22Rv1 (cell line): ENCODE measurements at regions not wholly inside any gene's neighbourhood (a gene's known extent, or its start where the extent isn't known, plus 50 kb on each side); places are given as distances from the start of the nearest gene placed in this dataset.

Source experiments
- H3K27ac ChIP-seq: fragments of 450-650 bp; 2 replicates; pipeline ENCODE4 v1.5.1; 2017
- CTCF ChIP-seq: fragments of 450-650 bp; IDR thresholded peaks from 2 replicates; pipeline ENCODE4 v1.5.1; 2017; ENCODE audit warnings: mild to moderate bottlenecking
- ZFX ChIP-seq: fragments of 450-650 bp; IDR thresholded peaks from 2 replicates; pipeline ENCODE4 v1.6.1; 2017; ENCODE audit warnings: antibody characterized with exemption, borderline replicate concordance

GRCh38 chr2:62439425-62439824, 66.6 kb downstream of the TMEM17 start:
- TF ChIP-seq ZFX (no peak), CTCF (no peak)
- H3K27ac ChIP-seq, result no peak overlapping the region

DNA sequence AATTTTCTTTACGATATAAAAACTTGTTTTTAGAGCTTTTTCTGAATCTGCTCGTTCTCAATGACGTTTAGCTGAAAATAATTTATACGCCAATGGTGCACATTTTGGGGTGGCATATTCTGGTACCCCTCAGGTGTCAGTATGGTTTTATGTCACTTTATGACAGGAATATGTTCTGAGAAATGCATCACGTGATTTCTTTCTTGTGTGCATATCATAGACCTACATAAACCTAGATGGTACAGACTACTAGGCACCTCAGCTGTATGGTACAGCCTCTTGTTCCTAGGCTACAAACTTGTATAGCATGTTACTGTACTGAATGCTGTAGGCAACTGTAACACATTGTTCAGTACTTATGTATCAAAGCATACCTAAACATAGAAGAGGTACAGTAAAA, 68.2 kb downstream of the TMEM17 start:
- TF ChIP-seq ZFX (no peak), CTCF (no peak)
- no peak overlapping the region for H3K27ac ChIP-seq

DNA sequence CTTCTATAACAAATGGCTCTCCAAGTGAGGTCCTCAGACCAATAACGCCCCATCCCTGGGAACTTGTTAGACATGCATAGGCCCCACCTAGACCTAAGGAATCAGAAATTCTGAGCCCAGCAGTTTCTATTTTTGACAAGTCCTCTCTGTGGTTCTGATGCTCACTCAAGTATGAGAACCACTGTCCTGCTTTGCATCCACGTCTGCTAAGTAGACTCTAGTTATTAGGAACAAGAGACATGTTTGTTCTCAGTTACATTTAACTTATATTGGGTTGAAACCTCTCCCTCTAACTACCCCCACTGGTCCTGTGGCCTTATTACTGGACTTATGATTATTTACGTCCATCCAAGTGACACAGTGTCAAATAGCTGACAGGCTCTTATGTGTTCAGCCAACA, 70.3 kb downstream of the TMEM17 start:
- H3K27ac ChIP-seq, result no peak overlapping the region
- TF ChIP-seq ZFX, result no peak
- no peak for TF ChIP-seq CTCF

DNA sequence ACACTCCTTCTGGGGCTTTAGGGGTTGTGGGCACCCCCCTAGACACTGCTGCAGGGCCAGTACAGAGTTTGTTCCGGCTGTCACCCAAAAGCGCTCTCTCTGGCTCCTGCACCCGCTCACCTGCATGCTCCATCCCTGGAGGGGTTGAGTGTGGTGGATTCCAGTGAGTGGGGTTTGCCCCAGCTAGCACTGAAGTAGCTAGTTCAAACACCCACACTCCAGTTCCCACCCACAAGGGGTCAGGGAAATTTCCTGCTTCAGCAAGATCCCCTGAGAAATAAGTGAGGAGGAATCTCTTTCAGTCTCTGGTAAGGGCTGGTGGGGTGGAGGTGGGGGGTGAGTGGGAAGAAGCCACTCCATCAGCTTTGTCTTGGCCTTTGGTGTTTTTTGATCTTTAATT, 73.6 kb downstream of the TMEM17 start:
- TF ChIP-seq CTCF (no peak), ZFX (no peak)
- no peak overlapping the region for H3K27ac ChIP-seq

DNA sequence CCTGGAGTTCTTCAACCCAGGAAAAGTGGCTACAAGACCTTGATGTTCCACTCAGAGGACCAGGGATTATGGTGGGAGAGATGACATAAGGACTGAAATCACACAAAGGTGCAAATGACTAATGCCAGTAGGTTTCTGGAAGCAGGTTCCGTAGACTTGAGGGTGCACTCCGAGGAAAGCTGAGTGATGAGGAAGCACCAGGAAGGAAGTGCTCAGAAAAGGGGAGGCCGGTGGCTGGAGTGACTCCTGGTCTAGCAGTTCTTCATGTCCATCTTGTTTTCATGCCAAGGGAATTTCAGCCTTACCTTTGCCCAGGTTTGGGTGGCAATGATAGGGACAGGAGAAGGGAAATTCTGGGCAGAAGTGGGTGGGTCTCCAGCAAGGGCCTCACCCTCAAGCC, 74.5 kb downstream of the TMEM17 start:
- H3K27ac ChIP-seq, result no peak overlapping the region
- TF ChIP-seq CTCF (no peak), ZFX (no peak)

DNA sequence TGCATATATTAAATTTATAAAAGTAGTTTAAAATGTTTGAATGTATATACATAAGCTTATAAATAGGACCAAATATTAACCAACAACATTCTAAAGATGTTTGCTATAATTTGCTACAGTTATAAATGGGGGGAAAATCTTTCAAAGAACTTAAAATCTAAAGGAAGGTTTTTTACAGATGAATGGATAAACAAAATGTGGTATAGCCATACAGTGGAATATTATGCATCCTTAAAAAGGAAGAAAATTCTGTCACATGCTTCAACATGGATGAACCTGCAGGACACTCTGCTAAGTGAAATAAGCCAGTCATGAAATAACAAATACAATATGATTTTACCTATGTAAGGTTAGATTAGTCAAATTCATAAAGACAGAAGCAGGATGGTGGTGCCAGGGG, 75.8 kb downstream of the TMEM17 start:
- TF ChIP-seq CTCF (no peak), ZFX (no peak)
- no peak overlapping the region for H3K27ac ChIP-seq

GRCh38 chr2:62427146-62427545, 78.8 kb downstream of the TMEM17 start:
- TF ChIP-seq CTCF (no peak), ZFX (no peak)
- no peak overlapping the region for H3K27ac ChIP-seq
